Progenitor cell of endocrine pancreas (in vitro differentiated cells): ENCODE measurements at regions not wholly inside any gene's neighbourhood (a gene's known extent, or its start where the extent isn't known, plus 50 kb on each side); places are given as distances from the start of the nearest gene placed in this dataset.

Experiments
- DNase-seq: peaks from one replicate; pipeline ENCODE4 v3.0.0; 2021; ENCODE audit warnings: low spot score; ENCODE audit not compliant: unreplicated experiment
- H3K27ac Mint-ChIP-seq: 2 replicates; pipeline ENCODE4 v1.8.0; 2021; ENCODE audit warnings: mild to moderate bottlenecking, moderate library complexity, mixed read lengths
- H3K27me3 Mint-ChIP-seq: 2 replicates; pipeline ENCODE4 v1.8.0; 2021; ENCODE audit warnings: mixed read lengths
- H3K36me3 Mint-ChIP-seq: 2 replicates; pipeline ENCODE4 v1.8.0; 2022; ENCODE audit warnings: mixed read lengths; ENCODE audit not compliant: insufficient read depth
- H3K4me1 Mint-ChIP-seq: 2 replicates; pipeline ENCODE4 v1.8.0; 2021; ENCODE audit warnings: low read depth, mixed read lengths
- H3K4me3 Mint-ChIP-seq: 2 replicates; pipeline ENCODE4 v1.8.0; 2021; ENCODE audit warnings: low read depth, mild to moderate bottlenecking, moderate library complexity, mixed read lengths
- H3K9me3 Mint-ChIP-seq: 2 replicates; pipeline ENCODE4 v1.8.0; 2021; ENCODE audit warnings: low read depth, mixed read lengths
- CTCF ChIP-seq: fragments of 200-600 bp; sonication (generic); IDR thresholded peaks from one replicate; pipeline ENCODE4 v1.5.0; 2021; ENCODE audit warnings: antibody characterized with exemption, mild to moderate bottlenecking; ENCODE audit not compliant: unreplicated experiment

DNA sequence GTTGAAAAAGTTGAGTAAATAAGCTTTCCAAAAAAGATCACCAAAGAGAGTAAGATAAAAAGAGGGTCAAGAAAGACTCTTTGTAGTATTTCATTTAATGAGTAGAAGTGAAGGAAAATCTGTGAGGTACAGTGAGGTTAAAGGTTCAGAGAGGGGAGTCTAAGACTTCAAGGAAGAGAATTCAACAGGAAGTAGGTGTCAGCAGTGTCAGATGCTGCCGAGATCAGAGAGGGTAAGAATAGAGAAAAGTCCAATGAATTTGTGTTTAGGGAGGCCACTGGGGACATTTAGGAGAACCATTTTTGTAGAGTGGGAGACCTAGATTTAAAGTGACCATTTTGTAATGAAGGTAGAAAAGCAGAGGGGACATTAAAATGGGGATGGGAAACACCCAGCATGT, 71.6 kb upstream of the KRAS start:
- Mint-ChIP-seq H3K27ac (peak overlapping the region; percentile 0), H3K4me3 (no peak overlapping the region), H3K9me3 (no peaks in the 10 kb centered on the region), H3K27me3 (no peaks in the 10 kb centered on the region), H3K36me3 (no peaks in the 10 kb centered on the region), H3K4me1 (peaks cover 25% of the 10 kb centered on the region)
- DNase-seq = no peak
- TF ChIP-seq CTCF = no peak

GRCh38 chr12:25321772-25322171, 71.0 kb upstream of the KRAS start:
- DNase-seq = no peak
- no peak for TF ChIP-seq CTCF
- no peak overlapping the region for H3K4me3 Mint-ChIP-seq
- H3K9me3 Mint-ChIP-seq = no peaks in the 10 kb centered on the region
- no peaks in the 10 kb centered on the region for H3K27me3 Mint-ChIP-seq
- H3K27ac Mint-ChIP-seq = no peak overlapping the region
- peaks cover 28% of the 10 kb centered on the region for H3K4me1 Mint-ChIP-seq
- no peaks in the 10 kb centered on the region for H3K36me3 Mint-ChIP-seq

DNA sequence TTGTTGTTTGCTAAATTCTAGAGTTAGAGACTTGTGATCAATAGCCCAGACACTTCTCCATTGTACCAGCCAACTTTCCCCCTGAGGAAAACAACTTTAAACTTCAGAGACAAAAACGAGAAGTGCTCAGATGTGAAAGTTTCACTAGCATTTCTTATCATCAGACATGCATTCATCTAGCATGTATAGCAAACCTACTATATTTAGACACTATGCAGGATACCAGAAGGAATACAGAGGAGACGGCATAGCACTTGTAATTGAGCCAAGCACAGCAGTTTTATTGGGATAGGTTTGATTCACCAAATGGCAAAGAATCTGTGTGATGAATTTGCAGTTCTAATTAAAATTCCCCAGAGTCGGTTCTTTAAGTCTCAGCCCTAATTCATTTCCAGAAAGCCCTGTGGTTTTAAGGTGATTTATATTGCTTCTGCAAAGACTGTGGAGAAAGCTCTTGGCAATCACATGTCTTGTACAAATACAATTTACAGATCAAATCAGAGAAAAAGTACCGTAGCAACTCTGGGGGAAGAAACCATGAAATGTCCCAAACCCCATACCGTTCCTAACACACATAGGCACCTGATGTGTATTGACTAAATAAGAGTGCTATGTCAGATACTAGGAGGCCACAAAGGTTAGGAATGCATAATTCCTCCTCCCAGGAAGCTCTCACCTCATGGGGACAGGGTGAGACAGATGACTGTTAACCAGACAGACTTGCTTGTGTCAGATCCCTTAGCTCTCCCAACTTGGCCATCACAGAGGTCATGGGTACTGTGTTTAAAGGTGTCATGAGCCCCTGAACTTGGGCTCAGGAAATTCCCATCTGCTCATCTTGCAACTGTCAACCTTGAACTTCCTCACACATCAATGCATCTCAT, 69.6 kb upstream of the KRAS start:
- Mint-ChIP-seq H3K36me3 (no peaks in the 10 kb centered on the region), H3K4me3 (no peak overlapping the region), H3K4me1 (peaks cover 28% of the 10 kb centered on the region), H3K27ac (peak overlapping the region; percentile 70), H3K27me3 (no peaks in the 10 kb centered on the region), H3K9me3 (peaks cover 6% of the 10 kb centered on the region)
- no peak for DNase-seq
- no peak for TF ChIP-seq CTCF

DNA sequence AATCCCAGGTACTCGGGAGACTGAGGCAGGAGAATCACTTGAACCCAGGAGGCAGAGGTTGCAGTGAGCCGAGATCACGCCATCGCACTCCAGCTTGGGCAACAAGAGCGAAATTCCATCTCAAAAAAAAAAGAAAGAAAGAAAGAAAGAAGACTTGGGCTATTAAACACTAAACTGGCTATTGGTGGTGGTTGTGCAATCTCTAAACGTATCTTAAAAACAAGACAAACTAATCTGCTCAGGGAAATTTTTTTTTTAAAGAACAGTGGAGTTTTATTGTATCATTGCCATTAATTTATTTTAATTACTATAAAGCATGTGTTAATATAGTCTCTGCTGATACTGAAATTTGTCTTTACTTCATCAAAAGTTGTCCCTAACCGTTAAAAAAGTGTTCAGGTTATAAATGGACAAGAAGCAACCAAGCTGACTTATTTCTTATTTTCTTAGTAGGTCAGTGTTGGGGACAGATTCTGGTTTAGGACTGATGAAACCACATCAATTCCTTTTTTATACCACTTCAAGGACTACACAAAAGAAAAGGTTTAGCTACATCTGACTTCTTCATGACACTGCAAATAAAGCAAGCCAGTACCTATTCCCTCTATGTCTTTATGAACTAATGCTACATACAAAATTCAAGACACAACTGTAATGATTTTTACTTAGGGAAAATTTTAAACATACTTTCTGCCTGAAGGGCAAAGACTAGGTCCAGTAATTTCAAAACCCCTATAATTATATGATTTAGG, 68.7 kb upstream of the KRAS start:
- Mint-ChIP-seq H3K4me1 (peaks cover 28% of the 10 kb centered on the region), H3K27ac (no peak overlapping the region), H3K9me3 (peaks cover 16% of the 10 kb centered on the region), H3K4me3 (no peak overlapping the region), H3K27me3 (no peaks in the 10 kb centered on the region), H3K36me3 (peaks cover 2% of the 10 kb centered on the region)
- TF ChIP-seq CTCF = no peak
- DNase-seq = no peak

GRCh38 chr12:25317553-25317952, 66.8 kb upstream of the KRAS start:
- Mint-ChIP-seq H3K4me1 (peaks cover 28% of the 10 kb centered on the region), H3K27me3 (no peaks in the 10 kb centered on the region), H3K4me3 (no peak overlapping the region), H3K27ac (no peak overlapping the region), H3K36me3 (peaks cover 2% of the 10 kb centered on the region), H3K9me3 (peaks cover 24% of the 10 kb centered on the region)
- no peak for TF ChIP-seq CTCF
- no peak for DNase-seq
